Endothelial cell of umbilical vein (primary cell): ENCODE measurements at regions not wholly inside any gene's neighbourhood (a gene's known extent, or its start where the extent isn't known, plus 50 kb on each side); places are given as distances from the start of the nearest gene placed in this dataset.

Source experiments
- EZH2 ChIP-seq: IDR thresholded peaks from 2 replicates; pipeline ENCODE4 v1.6.1; 2012; ENCODE audit warnings: borderline replicate concordance, low read depth, mild to moderate bottlenecking, moderate library complexity, low read length, inconsistent platforms; ENCODE audit not compliant: severe bottlenecking
- POLR2A ChIP-seq: IDR thresholded peaks from 2 replicates; pipeline ENCODE4 v1.6.1; 2012; ENCODE audit warnings: low read depth, mild to moderate bottlenecking, control low read depth, low read length
- POLR2AphosphoS5 ChIP-seq: IDR thresholded peaks from 2 replicates; pipeline ENCODE4 v1.6.1; 2012; ENCODE audit warnings: low read depth, mild to moderate bottlenecking, control low read depth, low read length, moderate library complexity; ENCODE audit not compliant: insufficient read depth
- TF ChIP-seq, protein P1 (sequence below), 2 donors: IDR thresholded peaks; 1 replicate in 1 of 2; 2 replicates in 1 of 2; pipeline ENCODE4 v1.5.1; 2011; ENCODE audit warnings: low read length in 2 of 2, mild to moderate bottlenecking in 2 of 2, moderate library complexity in 2 of 2, control low read depth in 1 of 2, inconsistent platforms in 1 of 2, low read depth in 1 of 2; ENCODE audit not compliant: insufficient read depth in 1 of 2; ENCODE audit errors: extremely low read depth in 1 of 2

- TF ChIP-seq POLR2AphosphoS5 (no peak), POLR2A (no peak), EZH2 (no peak)
- TF ChIP-seq, protein P1, sequence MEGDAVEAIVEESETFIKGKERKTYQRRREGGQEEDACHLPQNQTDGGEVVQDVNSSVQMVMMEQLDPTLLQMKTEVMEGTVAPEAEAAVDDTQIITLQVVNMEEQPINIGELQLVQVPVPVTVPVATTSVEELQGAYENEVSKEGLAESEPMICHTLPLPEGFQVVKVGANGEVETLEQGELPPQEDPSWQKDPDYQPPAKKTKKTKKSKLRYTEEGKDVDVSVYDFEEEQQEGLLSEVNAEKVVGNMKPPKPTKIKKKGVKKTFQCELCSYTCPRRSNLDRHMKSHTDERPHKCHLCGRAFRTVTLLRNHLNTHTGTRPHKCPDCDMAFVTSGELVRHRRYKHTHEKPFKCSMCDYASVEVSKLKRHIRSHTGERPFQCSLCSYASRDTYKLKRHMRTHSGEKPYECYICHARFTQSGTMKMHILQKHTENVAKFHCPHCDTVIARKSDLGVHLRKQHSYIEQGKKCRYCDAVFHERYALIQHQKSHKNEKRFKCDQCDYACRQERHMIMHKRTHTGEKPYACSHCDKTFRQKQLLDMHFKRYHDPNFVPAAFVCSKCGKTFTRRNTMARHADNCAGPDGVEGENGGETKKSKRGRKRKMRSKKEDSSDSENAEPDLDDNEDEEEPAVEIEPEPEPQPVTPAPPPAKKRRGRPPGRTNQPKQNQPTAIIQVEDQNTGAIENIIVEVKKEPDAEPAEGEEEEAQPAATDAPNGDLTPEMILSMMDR (IDR thresholded peaks at IDR 0.05; ENCODE audit: extremely low read depth in 1 of 2, insufficient read depth in 1 of 2, low read depth in 1 of 2, low read length in 2 of 2), result no peak
These were observed 172.3 kb upstream of the RFX3 start for GRCh38 chr9:3698076-3698475.
